Neural cell (in vitro differentiated cells): ENCODE measurements at regions not wholly inside any gene's neighbourhood (a gene's known extent, or its start where the extent isn't known, plus 50 kb on each side); places are given as distances from the start of the nearest gene placed in this dataset.

Experiments
- H2AFZ ChIP-seq: fragments of 200-600, 300-800 bp; sonication (generic), shearing (Covaris generic); 2 replicates; pipeline ENCODE4 v1.6.0; 2014; ENCODE audit warnings: low read depth, mild to moderate bottlenecking, antibody characterized with exemption, low read length, moderate library complexity
- H3F3A ChIP-seq: fragments of 200-600 bp; shearing (Covaris generic); 2 replicates; pipeline ENCODE4 v1.6.1; 2016; ENCODE audit warnings: mild to moderate bottlenecking, moderate library complexity, mixed read lengths, antibody characterized with exemption, low read length; ENCODE audit not compliant: insufficient read depth, poor library complexity, severe bottlenecking
- H3K27ac ChIP-seq: fragments of 200-600, 300-800 bp; sonication (generic), shearing (Covaris generic); 2 replicates; pipeline ENCODE4 v1.5.1; 2014; ENCODE audit warnings: mild to moderate bottlenecking, low read length, moderate library complexity
- H3K27me3 ChIP-seq: fragments of 300-800, 200-600 bp; sonication (generic), shearing (Covaris generic); 2 replicates; pipeline ENCODE4 v1.6.0; 2014; ENCODE audit warnings: mild to moderate bottlenecking, low read depth, low read length, moderate library complexity; ENCODE audit not compliant: insufficient read depth
- H3K36me3 ChIP-seq: fragments of 300-800, 200-600 bp; sonication (generic), shearing (Covaris generic); 2 replicates; pipeline ENCODE4 v1.5.1; 2014; ENCODE audit warnings: mild to moderate bottlenecking, antibody characterized with exemption, low read length, moderate library complexity; ENCODE audit not compliant: insufficient read depth
- H3K4me2 ChIP-seq: fragments of 300-800, 200-600 bp; sonication (generic), shearing (Covaris generic); 2 replicates; pipeline ENCODE4 v1.6.0; 2014; ENCODE audit warnings: mild to moderate bottlenecking, low read length
- H3K4me3 ChIP-seq: fragments of 300-800, 200-600 bp; sonication (generic), shearing (Covaris generic); 2 replicates; pipeline ENCODE4 v1.5.1; 2014; ENCODE audit warnings: mild to moderate bottlenecking, low read length, moderate library complexity
- H3K79me2 ChIP-seq: fragments of 200-600 bp; shearing (Covaris generic); replicated peaks from 2 replicates; pipeline ENCODE4 v1.6.0; 2014; ENCODE audit warnings: mild to moderate bottlenecking, low read length, moderate library complexity; ENCODE audit not compliant: insufficient read depth
- H3K9ac ChIP-seq: fragments of 300-800, 200-600 bp; sonication (generic), shearing (Covaris generic); 2 replicates; pipeline ENCODE4 v1.6.1; 2016; ENCODE audit warnings: mild to moderate bottlenecking, low read length, mixed read lengths
- H3K9me2 ChIP-seq: fragments of 200-600 bp; shearing (Covaris generic); 2 replicates; pipeline ENCODE4 v1.6.1; 2016; ENCODE audit warnings: mild to moderate bottlenecking, low read length, mixed read lengths; ENCODE audit not compliant: insufficient read depth
- H3K9me3 ChIP-seq: fragments of 200-600, 300-800 bp; sonication (generic), shearing (Covaris generic); 2 replicates; pipeline ENCODE4 v1.6.1; 2016; ENCODE audit warnings: mild to moderate bottlenecking, mixed run types, low read length, moderate library complexity, mixed read lengths
- H4K20me1 ChIP-seq: fragments of 200-600 bp; shearing (Covaris generic); 2 replicates; pipeline ENCODE4 v1.6.1; 2016; ENCODE audit warnings: mild to moderate bottlenecking, mixed run types; ENCODE audit not compliant: insufficient read depth
- EP300 ChIP-seq: fragments of 450-650 bp; conservative IDR thresholded peaks from 2 replicates; pipeline ENCODE4 v1.6.1; 2014; ENCODE audit warnings: antibody characterized with exemption, mild to moderate bottlenecking, moderate library complexity; ENCODE audit not compliant: poor library complexity, severe bottlenecking
- EZH2 ChIP-seq: fragments of 200-600, 300-800 bp; shearing (Covaris generic), sonication (generic); IDR thresholded peaks from 2 replicates; pipeline ENCODE4 v1.6.1; 2014; ENCODE audit warnings: antibody characterized with exemption, low read length, borderline replicate concordance, mild to moderate bottlenecking; ENCODE audit not compliant: insufficient read depth, poor library complexity, severe bottlenecking
- MXI1 ChIP-seq: fragments of 450-650 bp; conservative IDR thresholded peaks from 2 replicates; pipeline ENCODE4 v1.6.1; 2014; ENCODE audit warnings: antibody characterized with exemption, mild to moderate bottlenecking; ENCODE audit not compliant: poor library complexity, severe bottlenecking
- POLR2AphosphoS5 ChIP-seq: IDR thresholded peaks from 2 replicates; pipeline ENCODE4 v1.6.1; 2012
- RAD21 ChIP-seq: fragments of 450-650 bp; conservative IDR thresholded peaks from 2 replicates; pipeline ENCODE4 v1.6.1; 2014; ENCODE audit warnings: antibody characterized with exemption, mild to moderate bottlenecking, moderate library complexity
- SMC3 ChIP-seq: fragments of 450-650 bp; conservative IDR thresholded peaks from 2 replicates; pipeline ENCODE4 v1.6.1; 2014; ENCODE audit warnings: antibody characterized with exemption, mild to moderate bottlenecking, moderate library complexity; ENCODE audit not compliant: poor library complexity
- TAF1 ChIP-seq: IDR thresholded peaks from 2 replicates; pipeline ENCODE4 v1.6.1; 2012; ENCODE audit warnings: low read depth
- TF ChIP-seq, protein P1 (sequence below): fragments of 450-650 bp; IDR thresholded peaks from 2 replicates; pipeline ENCODE4 v1.5.1; 2014; ENCODE audit warnings: antibody characterized with exemption, mild to moderate bottlenecking, moderate library complexity; ENCODE audit not compliant: poor library complexity, severe bottlenecking
- TF ChIP-seq, protein P2 (sequence below): IDR thresholded peaks from 2 replicates; pipeline ENCODE4 v1.6.1; 2012; ENCODE audit warnings: borderline replicate concordance

- TF ChIP-seq MXI1 (no peak), EZH2 (no peak), RAD21 (no peak), TAF1 (no peak), POLR2AphosphoS5 (no peak), EP300 (no peak), SMC3 (no peak)
- TF ChIP-seq, protein P1, sequence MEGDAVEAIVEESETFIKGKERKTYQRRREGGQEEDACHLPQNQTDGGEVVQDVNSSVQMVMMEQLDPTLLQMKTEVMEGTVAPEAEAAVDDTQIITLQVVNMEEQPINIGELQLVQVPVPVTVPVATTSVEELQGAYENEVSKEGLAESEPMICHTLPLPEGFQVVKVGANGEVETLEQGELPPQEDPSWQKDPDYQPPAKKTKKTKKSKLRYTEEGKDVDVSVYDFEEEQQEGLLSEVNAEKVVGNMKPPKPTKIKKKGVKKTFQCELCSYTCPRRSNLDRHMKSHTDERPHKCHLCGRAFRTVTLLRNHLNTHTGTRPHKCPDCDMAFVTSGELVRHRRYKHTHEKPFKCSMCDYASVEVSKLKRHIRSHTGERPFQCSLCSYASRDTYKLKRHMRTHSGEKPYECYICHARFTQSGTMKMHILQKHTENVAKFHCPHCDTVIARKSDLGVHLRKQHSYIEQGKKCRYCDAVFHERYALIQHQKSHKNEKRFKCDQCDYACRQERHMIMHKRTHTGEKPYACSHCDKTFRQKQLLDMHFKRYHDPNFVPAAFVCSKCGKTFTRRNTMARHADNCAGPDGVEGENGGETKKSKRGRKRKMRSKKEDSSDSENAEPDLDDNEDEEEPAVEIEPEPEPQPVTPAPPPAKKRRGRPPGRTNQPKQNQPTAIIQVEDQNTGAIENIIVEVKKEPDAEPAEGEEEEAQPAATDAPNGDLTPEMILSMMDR: no peak
- TF ChIP-seq, protein P2, sequence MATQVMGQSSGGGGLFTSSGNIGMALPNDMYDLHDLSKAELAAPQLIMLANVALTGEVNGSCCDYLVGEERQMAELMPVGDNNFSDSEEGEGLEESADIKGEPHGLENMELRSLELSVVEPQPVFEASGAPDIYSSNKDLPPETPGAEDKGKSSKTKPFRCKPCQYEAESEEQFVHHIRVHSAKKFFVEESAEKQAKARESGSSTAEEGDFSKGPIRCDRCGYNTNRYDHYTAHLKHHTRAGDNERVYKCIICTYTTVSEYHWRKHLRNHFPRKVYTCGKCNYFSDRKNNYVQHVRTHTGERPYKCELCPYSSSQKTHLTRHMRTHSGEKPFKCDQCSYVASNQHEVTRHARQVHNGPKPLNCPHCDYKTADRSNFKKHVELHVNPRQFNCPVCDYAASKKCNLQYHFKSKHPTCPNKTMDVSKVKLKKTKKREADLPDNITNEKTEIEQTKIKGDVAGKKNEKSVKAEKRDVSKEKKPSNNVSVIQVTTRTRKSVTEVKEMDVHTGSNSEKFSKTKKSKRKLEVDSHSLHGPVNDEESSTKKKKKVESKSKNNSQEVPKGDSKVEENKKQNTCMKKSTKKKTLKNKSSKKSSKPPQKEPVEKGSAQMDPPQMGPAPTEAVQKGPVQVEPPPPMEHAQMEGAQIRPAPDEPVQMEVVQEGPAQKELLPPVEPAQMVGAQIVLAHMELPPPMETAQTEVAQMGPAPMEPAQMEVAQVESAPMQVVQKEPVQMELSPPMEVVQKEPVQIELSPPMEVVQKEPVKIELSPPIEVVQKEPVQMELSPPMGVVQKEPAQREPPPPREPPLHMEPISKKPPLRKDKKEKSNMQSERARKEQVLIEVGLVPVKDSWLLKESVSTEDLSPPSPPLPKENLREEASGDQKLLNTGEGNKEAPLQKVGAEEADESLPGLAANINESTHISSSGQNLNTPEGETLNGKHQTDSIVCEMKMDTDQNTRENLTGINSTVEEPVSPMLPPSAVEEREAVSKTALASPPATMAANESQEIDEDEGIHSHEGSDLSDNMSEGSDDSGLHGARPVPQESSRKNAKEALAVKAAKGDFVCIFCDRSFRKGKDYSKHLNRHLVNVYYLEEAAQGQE: no peak
- H2AFZ ChIP-seq: no peak overlapping the region
- H3K9me2 ChIP-seq: no peaks in the 10 kb centered on the region
- H3K27ac ChIP-seq: no peak overlapping the region
- H3K36me3 ChIP-seq: no peaks in the 10 kb centered on the region
- no peak overlapping the region for H3K4me2 ChIP-seq
- no peak overlapping the region for H3K4me3 ChIP-seq
- no peaks in the 10 kb centered on the region for H4K20me1 ChIP-seq
- no peak overlapping the region for H3K9ac ChIP-seq
- no peaks in the 10 kb centered on the region for H3K27me3 ChIP-seq
- H3K9me3 ChIP-seq: no peaks in the 10 kb centered on the region
- H3K79me2 ChIP-seq: no peaks in the 10 kb centered on the region
- no peaks in the 10 kb centered on the region for H3F3A ChIP-seq
These were observed 1744.8 kb upstream of the MIR17HG start for GRCh38 chr13:89602655-89603054.

- Histone ChIP-seq H3K9ac (no peak overlapping the region), H4K20me1 (no peaks in the 10 kb centered on the region), H3K4me2 (no peak overlapping the region), H3K9me3 (no peaks in the 10 kb centered on the region), H3K36me3 (no peaks in the 10 kb centered on the region), H3F3A (no peaks in the 10 kb centered on the region), H3K27ac (no peak overlapping the region), H3K4me3 (no peak overlapping the region), H3K9me2 (no peaks in the 10 kb centered on the region), H2AFZ (no peak overlapping the region), H3K79me2 (no peaks in the 10 kb centered on the region), H3K27me3 (no peaks in the 10 kb centered on the region)
- TF ChIP-seq MXI1 (no peak), EZH2 (no peak), RAD21 (no peak), TAF1 (no peak), SMC3 (no peak), POLR2AphosphoS5 (no peak), EP300 (no peak)
- TF ChIP-seq, protein P2: no peak
- TF ChIP-seq, protein P1: no peak
These were observed 1744.3 kb upstream of the MIR17HG start for GRCh38 chr13:89603187-89603586.
